ENCODE measurements at regions not wholly inside any gene's neighbourhood (a gene's known extent, or its start where the extent isn't known, plus 50 kb on each side); places are given as distances from the start of the nearest gene placed in this dataset.

DNA sequence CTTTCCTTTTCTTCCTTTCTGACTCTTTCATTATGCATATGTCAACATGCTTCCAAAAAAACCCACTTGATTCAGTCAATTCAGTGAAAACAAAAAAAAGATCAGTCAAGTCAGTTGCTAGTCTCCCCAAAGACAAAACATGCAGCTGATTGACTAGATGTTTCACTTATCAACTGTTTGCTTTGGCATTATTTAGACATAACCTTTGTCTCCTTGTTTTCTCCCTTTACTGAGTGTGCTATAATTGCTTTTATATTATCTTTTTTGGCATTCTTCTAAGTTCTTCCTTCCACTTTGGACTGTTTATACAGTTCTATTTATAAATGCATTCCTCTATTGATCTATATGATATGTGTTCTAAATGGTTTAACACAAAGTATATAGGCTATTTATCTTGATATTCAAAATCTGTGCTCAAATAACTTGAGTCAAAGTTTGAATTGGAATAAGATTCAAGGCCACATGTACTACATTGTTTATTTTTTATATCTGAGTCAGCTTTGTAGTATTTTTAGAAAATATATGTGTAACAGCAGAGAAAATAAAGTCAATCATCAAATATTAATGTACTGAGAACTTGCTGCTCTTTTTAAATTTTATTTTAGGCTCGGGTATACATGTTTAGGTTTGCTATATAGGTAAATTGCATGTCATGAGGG, 260.5 kb downstream of the CENPW start:
- no peak overlapping the region for H3K27ac ChIP-seq (ENCODE audit: low read length)
- no peaks in the 10 kb centered on the region for H3K4me1 ChIP-seq (ENCODE audit: control insufficient read depth, insufficient read depth, low read length)
- DNase-seq = peak; percentile 8
- H3K27me3 ChIP-seq (ENCODE audit: control insufficient read depth, insufficient read depth, low read length) = no peaks in the 10 kb centered on the region
- no peak overlapping the region for H3K4me3 ChIP-seq (ENCODE audit: low read length)
- no CpG with 5 or more reads among the region's 1 CpG for WGBS (ENCODE audit: insufficient coverage)
- no peaks in the 10 kb centered on the region for H3K36me3 ChIP-seq (ENCODE audit: control insufficient read depth, insufficient read depth, low read length)
- no peaks in the 10 kb centered on the region for H3K9me3 ChIP-seq (replicated peaks; ENCODE audit: control insufficient read depth, low read depth, low read length)

DNA sequence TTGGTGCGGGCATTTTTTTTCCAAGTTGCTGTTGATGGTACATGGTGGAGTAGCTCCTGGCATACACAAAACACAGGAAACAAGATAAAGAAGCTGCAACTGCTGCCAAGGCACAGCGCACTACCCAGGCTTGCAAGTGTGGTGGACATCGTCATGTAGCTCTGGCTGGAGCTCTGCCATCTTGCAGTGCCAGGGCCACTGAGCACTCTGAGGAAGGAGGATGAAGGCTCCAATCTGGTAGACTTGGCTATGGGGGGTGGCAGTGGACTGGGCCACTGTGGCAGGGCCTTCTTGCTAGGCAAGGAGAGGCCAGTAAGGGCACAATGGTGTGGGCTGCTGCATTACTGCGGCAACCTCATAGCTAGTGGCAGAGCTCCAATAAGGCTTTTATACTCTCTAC, 263.5 kb downstream of the CENPW start:
- H3K4me3 ChIP-seq (ENCODE audit: low read length) = no peak overlapping the region
- no peaks in the 10 kb centered on the region for H3K4me1 ChIP-seq (ENCODE audit: control insufficient read depth, insufficient read depth, low read length)
- no peaks in the 10 kb centered on the region for H3K36me3 ChIP-seq (ENCODE audit: control insufficient read depth, insufficient read depth, low read length)
- H3K27me3 ChIP-seq (ENCODE audit: control insufficient read depth, insufficient read depth, low read length) = no peaks in the 10 kb centered on the region
- no peak for DNase-seq
- H3K27ac ChIP-seq (ENCODE audit: low read length) = no peak overlapping the region
- H3K9me3 ChIP-seq (replicated peaks; ENCODE audit: control insufficient read depth, low read depth, low read length) = no peaks in the 10 kb centered on the region
- WGBS (ENCODE audit: insufficient coverage) = 100% methylated on average over 2 of the region's 4 CpGs

DNA sequence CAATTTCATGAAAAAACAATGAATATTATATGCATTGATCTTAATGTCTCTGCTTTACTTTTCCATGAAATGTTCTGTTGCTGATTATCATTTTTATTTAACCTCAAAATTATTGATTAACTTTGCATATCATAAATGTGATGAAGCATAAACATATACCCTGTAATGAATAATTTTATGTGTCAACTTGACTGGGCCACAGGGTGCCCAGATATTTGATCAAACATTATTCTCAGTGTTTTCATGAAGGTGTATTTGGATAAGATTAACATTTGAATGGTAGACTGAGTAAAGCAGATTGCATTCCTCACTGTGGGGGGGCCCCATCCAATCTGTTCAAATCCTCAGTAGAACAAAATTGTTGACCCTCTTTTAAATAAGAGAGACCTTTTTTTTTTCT, 265.2 kb downstream of the CENPW start:
- H3K9me3 ChIP-seq (replicated peaks; ENCODE audit: control insufficient read depth, low read depth, low read length) = no peaks in the 10 kb centered on the region
- no peaks in the 10 kb centered on the region for H3K4me1 ChIP-seq (ENCODE audit: control insufficient read depth, insufficient read depth, low read length)
- H3K27ac ChIP-seq (ENCODE audit: low read length) = no peak overlapping the region
- H3K36me3 ChIP-seq (ENCODE audit: control insufficient read depth, insufficient read depth, low read length) = no peaks in the 10 kb centered on the region
- no peak for DNase-seq
- H3K27me3 ChIP-seq (ENCODE audit: control insufficient read depth, insufficient read depth, low read length) = no peaks in the 10 kb centered on the region
- H3K4me3 ChIP-seq (ENCODE audit: low read length) = no peak overlapping the region

DNA sequence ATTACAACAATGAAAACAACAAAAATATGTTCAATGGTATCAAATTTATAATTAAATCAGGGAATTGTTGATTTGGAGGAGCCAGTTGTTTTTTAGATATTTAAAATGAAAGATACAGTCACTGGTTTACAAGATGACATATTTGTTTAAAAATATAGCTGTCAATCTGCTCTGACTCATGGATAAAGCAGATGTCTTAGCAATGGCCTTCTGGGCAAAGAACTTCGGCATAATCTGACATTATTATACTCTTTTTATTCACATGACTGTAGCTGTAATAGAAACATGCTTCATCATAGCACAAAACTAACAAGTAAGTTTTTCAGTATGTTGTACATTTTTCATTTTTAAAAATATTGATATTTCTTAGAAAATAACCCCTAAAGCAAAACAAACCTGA, 267.4 kb downstream of the CENPW start:
- Histone ChIP-seq H3K4me3 (ENCODE audit: low read length) (no peak overlapping the region), H3K36me3 (ENCODE audit: control insufficient read depth, insufficient read depth, low read length) (no peaks in the 10 kb centered on the region), H3K27ac (ENCODE audit: low read length) (no peak overlapping the region), H3K4me1 (ENCODE audit: control insufficient read depth, insufficient read depth, low read length) (no peaks in the 10 kb centered on the region), H3K9me3 (replicated peaks; ENCODE audit: control insufficient read depth, low read depth, low read length) (peaks cover 1% of the 10 kb centered on the region), H3K27me3 (ENCODE audit: control insufficient read depth, insufficient read depth, low read length) (no peaks in the 10 kb centered on the region)
- no peak for DNase-seq
- WGBS (ENCODE audit: insufficient coverage) = no CpG with 5 or more reads among the region's 1 CpG

DNA sequence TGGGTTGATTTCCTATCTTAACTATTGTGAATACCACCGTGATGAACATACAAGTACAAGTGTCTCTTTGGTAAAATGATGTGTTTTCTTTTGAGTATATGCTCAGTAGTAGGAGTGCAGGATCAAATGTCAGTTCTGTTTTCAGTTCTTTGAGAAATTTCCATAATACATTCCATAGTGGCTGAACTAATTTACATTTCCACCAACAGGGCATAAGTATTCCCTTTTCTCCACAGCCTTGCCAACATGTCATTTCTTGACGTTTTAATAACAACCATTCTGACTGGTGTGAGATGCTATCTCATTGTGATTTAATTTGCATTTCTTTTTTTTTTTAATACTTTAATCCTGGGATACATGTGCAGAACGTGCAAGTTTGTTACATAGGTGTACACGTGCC, 268.8 kb downstream of the CENPW start:
- H3K9me3 ChIP-seq (replicated peaks; ENCODE audit: control insufficient read depth, low read depth, low read length) = peaks cover 2% of the 10 kb centered on the region
- WGBS (ENCODE audit: insufficient coverage) = no CpG with 5 or more reads among the region's 4 CpGs

DNA sequence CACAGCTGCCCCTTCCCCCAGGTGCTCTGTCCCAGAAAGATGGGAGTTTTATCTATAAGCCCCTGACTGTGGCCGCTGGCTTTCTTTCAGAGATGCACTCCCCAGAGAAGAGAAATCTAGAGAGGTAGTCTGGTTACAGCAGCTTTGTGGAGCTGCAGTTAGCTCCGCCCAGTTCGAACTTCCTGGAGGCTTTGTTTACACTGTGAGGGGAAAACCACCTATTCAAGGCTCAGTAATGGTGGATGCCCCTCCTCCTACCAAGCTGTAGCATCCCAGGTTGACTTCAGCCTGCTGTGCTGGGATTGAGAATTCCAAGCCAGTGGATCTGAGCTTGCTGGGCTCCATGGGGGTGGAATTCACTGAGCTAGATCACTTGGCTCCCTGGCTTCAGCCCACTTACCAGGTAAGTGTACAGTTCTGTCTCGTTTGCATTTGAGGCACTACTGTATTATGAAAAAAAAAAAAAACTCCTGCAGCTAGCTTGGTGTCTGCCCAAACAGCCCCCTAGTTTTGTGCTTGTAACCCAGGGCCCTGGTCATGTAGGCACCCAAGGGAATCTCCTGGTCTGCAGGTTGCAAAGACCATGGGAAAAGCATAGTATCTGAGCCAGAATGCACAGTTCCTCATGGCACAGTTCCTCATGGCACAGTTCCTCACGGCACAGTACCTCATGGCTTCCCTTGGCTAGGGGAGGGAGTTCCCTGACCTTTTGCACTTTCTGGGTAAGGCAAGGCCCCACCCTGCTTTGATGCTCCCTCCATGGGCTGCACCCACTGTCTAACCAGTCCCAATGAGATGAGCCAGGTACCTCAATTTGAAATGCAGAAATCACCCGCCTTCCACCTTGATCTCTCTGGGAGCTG, 275.0 kb downstream of the CENPW start:
- no peaks in the 10 kb centered on the region for H3K4me1 ChIP-seq (ENCODE audit: control insufficient read depth, insufficient read depth, low read length)
- H3K4me3 ChIP-seq (ENCODE audit: low read length) = no peak overlapping the region
- no peak for DNase-seq
- H3K27me3 ChIP-seq (ENCODE audit: control insufficient read depth, insufficient read depth, low read length) = no peaks in the 10 kb centered on the region
- no peak overlapping the region for H3K27ac ChIP-seq (ENCODE audit: low read length)
- peaks cover 2% of the 10 kb centered on the region for H3K9me3 ChIP-seq (replicated peaks; ENCODE audit: control insufficient read depth, low read depth, low read length)
- WGBS (ENCODE audit: insufficient coverage) = 86% methylated on average over 2 of the region's 6 CpGs
- H3K36me3 ChIP-seq (ENCODE audit: control insufficient read depth, insufficient read depth, low read length) = no peaks in the 10 kb centered on the region

More for the DNA sequence above, 268.8 kb downstream of the CENPW start:
- Histone ChIP-seq H3K4me1 (ENCODE audit: control insufficient read depth, insufficient read depth, low read length) (no peaks in the 10 kb centered on the region), H3K36me3 (ENCODE audit: control insufficient read depth, insufficient read depth, low read length) (no peaks in the 10 kb centered on the region), H3K27ac (ENCODE audit: low read length) (no peak overlapping the region), H3K27me3 (ENCODE audit: control insufficient read depth, insufficient read depth, low read length) (no peaks in the 10 kb centered on the region), H3K4me3 (ENCODE audit: low read length) (no peak overlapping the region)
- DNase-seq = no peak

DNA sequence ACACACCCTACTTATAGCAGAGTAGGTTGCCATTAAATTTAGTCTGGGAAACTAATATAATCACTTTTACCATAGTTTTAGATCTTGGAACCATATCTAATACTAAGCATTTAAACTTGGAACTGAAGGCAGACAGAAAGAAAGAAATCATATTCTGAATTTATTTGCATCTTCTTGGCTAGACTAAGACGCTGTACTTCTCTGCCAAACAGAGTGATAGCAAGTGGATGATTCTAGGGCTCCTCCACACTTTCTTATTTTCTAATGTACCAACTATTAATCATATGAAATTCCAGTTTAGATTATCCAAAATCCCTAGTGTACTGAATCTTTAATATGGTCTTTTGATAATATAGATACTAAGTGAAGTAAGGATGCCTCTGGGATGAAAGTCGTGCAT, 277.0 kb downstream of the CENPW start:
- Histone ChIP-seq H3K36me3 (ENCODE audit: control insufficient read depth, insufficient read depth, low read length) (no peaks in the 10 kb centered on the region), H3K4me3 (ENCODE audit: low read length) (no peak overlapping the region), H3K27me3 (ENCODE audit: control insufficient read depth, insufficient read depth, low read length) (no peaks in the 10 kb centered on the region), H3K27ac (ENCODE audit: low read length) (no peak overlapping the region), H3K9me3 (replicated peaks; ENCODE audit: control insufficient read depth, low read depth, low read length) (peaks cover 2% of the 10 kb centered on the region), H3K4me1 (ENCODE audit: control insufficient read depth, insufficient read depth, low read length) (no peaks in the 10 kb centered on the region)
- WGBS (ENCODE audit: insufficient coverage) = no CpG with 5 or more reads among the region's 2 CpGs
- peak; percentile 36 for DNase-seq

DNA sequence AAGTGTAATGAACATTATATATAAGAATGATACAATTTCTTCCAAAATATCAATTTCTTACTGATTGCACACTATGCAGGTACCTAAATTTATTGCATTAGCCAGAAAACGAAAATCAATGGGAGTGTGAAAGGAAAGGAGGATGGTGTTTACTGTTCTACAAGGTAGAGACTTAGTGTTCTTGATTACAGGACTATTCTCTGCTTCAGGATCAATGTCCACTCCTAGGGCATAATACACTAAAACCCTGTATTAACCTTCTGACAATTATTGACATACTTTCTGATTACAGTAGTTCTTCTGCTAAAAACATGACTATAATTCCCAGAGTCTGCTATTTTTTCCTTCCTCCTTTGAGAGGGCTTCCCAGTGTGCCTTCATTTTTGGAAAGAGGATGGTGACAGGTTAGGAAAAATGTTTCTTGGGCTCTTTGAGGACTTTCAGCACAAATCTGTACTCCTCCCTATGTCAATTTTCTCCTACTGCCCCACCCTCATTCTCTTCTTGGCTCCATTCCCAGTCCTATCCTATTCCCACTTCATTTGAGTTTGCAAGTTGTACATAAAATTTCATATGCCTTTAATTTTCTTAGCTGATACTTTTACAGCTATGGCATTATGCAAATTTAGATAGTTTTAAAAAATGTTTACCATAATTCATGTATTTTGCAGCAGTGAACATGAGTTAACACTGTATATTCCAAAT, 278.9 kb downstream of the CENPW start:
- Histone ChIP-seq H3K36me3 (ENCODE audit: control insufficient read depth, insufficient read depth, low read length) (no peaks in the 10 kb centered on the region), H3K9me3 (replicated peaks; ENCODE audit: control insufficient read depth, low read depth, low read length) (no peaks in the 10 kb centered on the region), H3K4me3 (ENCODE audit: low read length) (no peak overlapping the region), H3K27me3 (ENCODE audit: control insufficient read depth, insufficient read depth, low read length) (no peaks in the 10 kb centered on the region), H3K27ac (ENCODE audit: low read length) (no peak overlapping the region), H3K4me1 (ENCODE audit: control insufficient read depth, insufficient read depth, low read length) (no peaks in the 10 kb centered on the region)
- DNase-seq = no peak
- WGBS (ENCODE audit: insufficient coverage) = no CpG with 5 or more reads among the region's 1 CpG

DNA sequence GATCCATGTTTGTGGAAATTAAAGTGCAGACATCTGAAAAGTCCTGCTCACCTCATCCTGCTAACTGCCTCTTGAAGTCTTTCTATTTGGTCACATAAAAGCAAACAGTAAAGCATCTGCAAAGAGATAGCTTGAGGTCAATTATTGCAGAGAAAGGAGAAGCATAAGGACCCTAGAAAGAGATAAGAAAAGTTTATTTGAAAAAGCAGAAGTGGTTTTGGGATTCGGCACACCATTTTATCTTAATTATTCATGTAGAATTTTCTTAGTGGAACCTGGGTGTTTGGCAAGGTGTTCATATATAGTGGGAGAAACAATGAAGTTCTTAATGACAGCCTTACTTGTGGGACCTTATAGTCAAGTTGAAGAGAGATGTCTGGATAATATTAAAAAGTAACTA, 280.8 kb downstream of the CENPW start:
- DNase-seq = no peak
- Histone ChIP-seq H3K27me3 (ENCODE audit: control insufficient read depth, insufficient read depth, low read length) (no peaks in the 10 kb centered on the region), H3K4me1 (ENCODE audit: control insufficient read depth, insufficient read depth, low read length) (no peaks in the 10 kb centered on the region), H3K27ac (ENCODE audit: low read length) (no peak overlapping the region), H3K4me3 (ENCODE audit: low read length) (no peak overlapping the region), H3K9me3 (replicated peaks; ENCODE audit: control insufficient read depth, low read depth, low read length) (no peaks in the 10 kb centered on the region), H3K36me3 (ENCODE audit: control insufficient read depth, insufficient read depth, low read length) (no peaks in the 10 kb centered on the region)
- WGBS (ENCODE audit: insufficient coverage) = no CpG with 5 or more reads among the region's 1 CpG

DNA sequence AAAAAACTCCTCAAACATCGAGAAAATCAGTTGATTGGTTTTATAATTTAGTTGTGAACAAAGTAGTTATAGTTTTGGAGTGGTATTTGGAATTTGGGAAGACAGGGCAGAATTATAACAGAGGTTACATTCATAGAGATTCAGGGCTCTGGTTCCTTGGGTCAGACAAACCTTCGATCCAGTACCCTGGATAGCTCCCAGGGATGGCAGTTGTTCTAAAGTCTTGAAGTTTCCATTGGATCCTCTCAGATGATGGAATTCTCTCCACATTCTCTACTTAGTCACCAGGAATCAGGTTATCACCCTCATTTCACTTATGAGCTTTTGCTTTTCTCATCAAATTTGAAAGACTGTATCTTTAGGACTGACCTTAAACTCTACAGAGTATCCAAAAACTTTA, 285.1 kb downstream of the CENPW start:
- no peaks in the 10 kb centered on the region for H3K36me3 ChIP-seq (ENCODE audit: control insufficient read depth, insufficient read depth, low read length)
- peak; percentile 67 for DNase-seq
- 71% methylated on average over 1 of the region's 2 CpGs for WGBS (ENCODE audit: insufficient coverage)

More for the DNA sequence above, 285.1 kb downstream of the CENPW start:
- H3K9me3 ChIP-seq (replicated peaks; ENCODE audit: control insufficient read depth, low read depth, low read length) = no peaks in the 10 kb centered on the region
- H3K27me3 ChIP-seq (ENCODE audit: control insufficient read depth, insufficient read depth, low read length) = no peaks in the 10 kb centered on the region
- H3K27ac ChIP-seq (ENCODE audit: low read length) = no peak overlapping the region
- no peak overlapping the region for H3K4me3 ChIP-seq (ENCODE audit: low read length)
- no peaks in the 10 kb centered on the region for H3K4me1 ChIP-seq (ENCODE audit: control insufficient read depth, insufficient read depth, low read length)

Data from muscle of leg (tissue), 3 donors.